Erythroblast (primary cell): ENCODE measurements at regions not wholly inside any gene's neighbourhood (a gene's known extent, or its start where the extent isn't known, plus 50 kb on each side); places are given as distances from the start of the nearest gene placed in this dataset.
"Not testable (repeated sequence)": the region's sequence is repeated elsewhere in the genome, so short reads cannot be mapped to it uniquely, and the experiment has no call there.

ENCODE experiments used
- DNase-seq, 2 experiments: peaks; one replicate each; lab custom pipeline; 2025; lab: John Stamatoyannopoulos, UW
- GATA1 ChIP-seq: IDR thresholded peaks from 2 replicates; pipeline ENCODE4 v1.6.1; 2011; ENCODE audit warnings: low read depth, mild to moderate bottlenecking, control low read depth, low read length, moderate library complexity
- POLR2A ChIP-seq: IDR thresholded peaks from 2 replicates; pipeline ENCODE4 v1.6.1; 2011; ENCODE audit warnings: mild to moderate bottlenecking, low read length

- no peak for DNase-seq
- TF ChIP-seq GATA1 (no peak), POLR2A (no peak)
Measured at GRCh38 chr13:82096256-82096655, 1755.3 kb upstream of the SPRY2 start.

- no peak for TF ChIP-seq GATA1
- no peak for TF ChIP-seq POLR2A
- DNase-seq: no peak
Measured at GRCh38 chr13:82092312-82092711, 1751.4 kb upstream of the SPRY2 start.

GRCh38 chr13:82088781-82089180 lies 1747.9 kb upstream of the SPRY2 start:
- TF ChIP-seq POLR2A (no peak), GATA1 (no peak)
- no peak for DNase-seq

- TF ChIP-seq GATA1 (no peak), POLR2A (no peak)
- DNase-seq: no peak
Measured at GRCh38 chr13:82076496-82076895, 1735.6 kb upstream of the SPRY2 start.

- DNase-seq: no peak
- TF ChIP-seq GATA1: no peak
- no peak for TF ChIP-seq POLR2A
Measured at GRCh38 chr13:82070416-82070815, 1729.5 kb upstream of the SPRY2 start.

- no peak for DNase-seq
- TF ChIP-seq GATA1 (no peak), POLR2A (no peak)
Measured at GRCh38 chr13:82062772-82063171, 1721.8 kb upstream of the SPRY2 start.

GRCh38 chr13:82058364-82058763 lies 1717.4 kb upstream of the SPRY2 start:
- DNase-seq: no peak
- TF ChIP-seq POLR2A (no peak), GATA1 (no peak)

GRCh38 chr13:82045316-82045715 lies 1704.4 kb upstream of the SPRY2 start:
- not testable (repeated sequence) for DNase-seq

- DNase-seq: no peak
- no peak for TF ChIP-seq GATA1
- TF ChIP-seq POLR2A: no peak
Measured at GRCh38 chr13:82036602-82037001, 1695.7 kb upstream of the SPRY2 start.

- no peak for TF ChIP-seq POLR2A
- TF ChIP-seq GATA1: no peak
- DNase-seq: no peak
Measured at GRCh38 chr13:82011355-82011754, 1670.4 kb upstream of the SPRY2 start.

- TF ChIP-seq POLR2A (no peak), GATA1 (no peak)
- DNase-seq: no peak
Measured at GRCh38 chr13:82010780-82011179, 1669.9 kb upstream of the SPRY2 start.

GRCh38 chr13:82002710-82003109 lies 1661.8 kb upstream of the SPRY2 start:
- DNase-seq: no peak
- no peak for TF ChIP-seq GATA1
- no peak for TF ChIP-seq POLR2A

GRCh38 chr13:81995316-81995715 lies 1654.4 kb upstream of the SPRY2 start:
- no peak for TF ChIP-seq POLR2A
- no peak for TF ChIP-seq GATA1
- no peak for DNase-seq

GRCh38 chr13:81990652-81991051 lies 1649.7 kb upstream of the SPRY2 start:
- TF ChIP-seq GATA1 (no peak), POLR2A (no peak)
- no peak for DNase-seq

GRCh38 chr13:81988567-81988966 lies 1647.6 kb upstream of the SPRY2 start:
- TF ChIP-seq GATA1 (no peak), POLR2A (no peak)
- DNase-seq: no peak
